Neural progenitor cell (in vitro differentiated cells): ENCODE measurements at regions not wholly inside any gene's neighbourhood (a gene's known extent, or its start where the extent isn't known, plus 50 kb on each side); places are given as distances from the start of the nearest gene placed in this dataset.

ENCODE experiments used
- CTCF ChIP-seq: fragments of 200-600 bp; sonication (generic); IDR thresholded peaks from 2 replicates; pipeline ENCODE4 v1.5.1; 2017; ENCODE audit warnings: antibody characterized with exemption, mild to moderate bottlenecking
- EZH2 ChIP-seq: fragments of 200-600 bp; sonication (generic); IDR thresholded peaks from 2 replicates; pipeline ENCODE4 v1.6.1; 2017; ENCODE audit warnings: antibody characterized with exemption, mild to moderate bottlenecking, moderate library complexity
- EZH2phosphoT487 ChIP-seq: fragments of 200-600 bp; sonication (generic); IDR thresholded peaks from 2 replicates; pipeline ENCODE4 v1.6.1; 2017; ENCODE audit warnings: antibody characterized with exemption

GRCh38 chr9:33739398-33739797 is 56.0 kb upstream of the PRSS3 start:
- TF ChIP-seq CTCF, result no peak
- no peak for TF ChIP-seq EZH2
- TF ChIP-seq EZH2phosphoT487, result no peak
